OCI-LY3 (cell line): ENCODE measurements at regions not wholly inside any gene's neighbourhood (a gene's known extent, or its start where the extent isn't known, plus 50 kb on each side); places are given as distances from the start of the nearest gene placed in this dataset.

Experiments
- CTCF ChIP-seq: fragments of 200-600, 300-600 bp; sonication (generic); IDR thresholded peaks from 2 replicates; pipeline ENCODE4 v1.5.1; 2014; ENCODE audit warnings: antibody characterized with exemption, low read length, low read depth
- EZH2phosphoT487 ChIP-seq: fragments of 200-600 bp; shearing (Covaris generic); IDR thresholded peaks from 2 replicates; pipeline ENCODE4 v1.6.1; 2018; ENCODE audit warnings: antibody characterized with exemption, mixed run types, low read depth

- no peak for TF ChIP-seq CTCF
- no peak for TF ChIP-seq EZH2phosphoT487
Measured at GRCh38 chr4:23041501-23041900, 348.8 kb downstream of the GBA3 start.
